PC-3 (cell line): ENCODE measurements at regions not wholly inside any gene's neighbourhood (a gene's known extent, or its start where the extent isn't known, plus 50 kb on each side); places are given as distances from the start of the nearest gene placed in this dataset.

ENCODE experiments used
- ATAC-seq: fragments of 200-7000 bp; cut with Tn5 transposase; 2 replicates; pipeline ENCODE4 v1.9.1; 2020; ENCODE audit warnings: mild to moderate bottlenecking, moderate library complexity
- BruUV-seq: library from RNA; stranded (reverse); fragments of 400-500 nt; replicated peaks from 2 replicates; lab custom pipeline; 2021; lab: Mats Ljungman, UMichigan
- CTCF ChIA-PET: fragments of 300-600 bp; sonication (Branson Sonifier 250); formaldehyde crosslinking; loops from one replicate; lab custom pipeline; 2022; ENCODE audit warnings: antibody characterized with exemption; lab: Charles Lee
- POLR2A ChIA-PET: fragments of 300-600 bp; sonication (Branson Sonifier 250); formaldehyde crosslinking; loops from one replicate; lab custom pipeline; 2022; ENCODE audit warnings: antibody characterized with exemption; ENCODE audit not compliant: unreplicated experiment; lab: Charles Lee
- DNase-seq: peaks from one replicate; pipeline ENCODE4 v3.0.0-alpha.2; 2015
- H2AFZ ChIP-seq: fragments of 300-600 bp; sonication (generic); 2 replicates; pipeline ENCODE4 v1.6.0; 2016; ENCODE audit warnings: antibody characterized with exemption, low read length
- H3F3A ChIP-seq: fragments of 300-600 bp; sonication (generic); one replicate; pipeline ENCODE4 v1.6.0; 2017; ENCODE audit warnings: antibody characterized with exemption, low read length, control low read depth, mild to moderate bottlenecking; ENCODE audit not compliant: unreplicated experiment
- H3K27ac ChIP-seq: fragments of 300-600 bp; sonication (generic); 2 replicates; pipeline ENCODE4 v1.5.1; 2016; ENCODE audit warnings: mild to moderate bottlenecking, low read length
- H3K27me3 ChIP-seq: fragments of 300-600 bp; sonication (generic); 2 replicates; pipeline ENCODE4 v1.6.1; 2016; ENCODE audit warnings: low read length, mixed read lengths
- H3K36me3 ChIP-seq: fragments of 300-600 bp; sonication (generic); 2 replicates; pipeline ENCODE4 v1.6.1; 2016; ENCODE audit warnings: low read depth, mixed run types, low read length, mixed read lengths
- H3K4me1 ChIP-seq: fragments of 300-600 bp; sonication (generic); 2 replicates; pipeline ENCODE4 v1.5.1; 2016; ENCODE audit warnings: low read length; ENCODE audit not compliant: insufficient read depth
- H3K4me2 ChIP-seq: fragments of 300-600 bp; sonication (generic); 2 replicates; pipeline ENCODE4 v1.6.0; 2016; ENCODE audit warnings: low read length
- H3K4me3 ChIP-seq: fragments of 300-600 bp; sonication (generic); 2 replicates; pipeline ENCODE4 v1.5.1; 2016; ENCODE audit warnings: mild to moderate bottlenecking, low read length, mixed read lengths
- H3K79me2 ChIP-seq: fragments of 300-600 bp; sonication (generic); 2 replicates; pipeline ENCODE4 v1.6.1; 2017; ENCODE audit warnings: low read length, mixed read lengths
- H3K9ac ChIP-seq: fragments of 300-600 bp; sonication (generic); 2 replicates; pipeline ENCODE4 v1.6.0; 2016; ENCODE audit warnings: mild to moderate bottlenecking, low read length
- H3K9me2 ChIP-seq: fragments of 300-600 bp; sonication (generic); replicated peaks from 2 replicates; pipeline ENCODE4 v1.6.1; 2016; ENCODE audit warnings: mixed run types, low read length, mixed read lengths
- H3K9me3 ChIP-seq: fragments of 300-600 bp; sonication (generic); 2 replicates; pipeline ENCODE4 v1.6.1; 2016; ENCODE audit warnings: low read length, mixed read lengths
- H4K20me1 ChIP-seq: fragments of 300-600 bp; sonication (generic); 2 replicates; pipeline ENCODE4 v1.6.1; 2016; ENCODE audit warnings: low read length, mixed read lengths
- CTCF ChIP-seq: fragments of 300-600 bp; sonication (generic); conservative IDR thresholded peaks from 2 replicates; pipeline ENCODE4 v1.5.1; 2017; ENCODE audit warnings: antibody characterized with exemption, low read depth, mild to moderate bottlenecking, low read length
- EZH2 ChIP-seq: fragments of 300-600 bp; sonication (generic); IDR thresholded peaks from one replicate; pipeline ENCODE4 v1.6.1; 2017; ENCODE audit warnings: antibody characterized with exemption, mild to moderate bottlenecking, low read length; ENCODE audit not compliant: unreplicated experiment
- EZH2phosphoT487 ChIP-seq: fragments of 300-600 bp; sonication (generic); IDR thresholded peaks from 2 replicates; pipeline ENCODE4 v1.6.1; 2018; ENCODE audit warnings: mild to moderate bottlenecking, antibody characterized with exemption, low read length, borderline replicate concordance
- intact Hi-C: fragments of 100-400 bp; cut with micrococcal nuclease; formaldehyde crosslinking; loops from 2 replicates; pipeline ENCODE4 v1.9.0; 2023

- Histone ChIP-seq H2AFZ (no peak overlapping the region), H3K4me2 (no peak overlapping the region), H3K36me3 (no peaks in the 10 kb centered on the region), H3K79me2 (no peaks in the 10 kb centered on the region), H4K20me1 (no peaks in the 10 kb centered on the region), H3K4me3 (no peak overlapping the region), H3F3A (no peaks in the 10 kb centered on the region), H3K9ac (no peak overlapping the region), H3K9me3 (no peaks in the 10 kb centered on the region), H3K4me1 (no peaks in the 10 kb centered on the region), H3K27me3 (no peaks in the 10 kb centered on the region), H3K9me2 (no peaks in the 10 kb centered on the region), H3K27ac (no peak overlapping the region)
- no peak for ATAC-seq
- intact Hi-C loops, result no loop called here
- ChIA-PET CTCF (no interaction called here), POLR2A (no interaction called here)
- DNase-seq, result no peak
- TF ChIP-seq EZH2phosphoT487 (no peak), EZH2 (no peak), CTCF (no peak)
- no TSS peak for BruUV-seq
Observed at GRCh38 chr5:68352166-68352565, 136.6 kb downstream of the PIK3R1 start.

GRCh38 chr5:68353605-68354004, 138.0 kb downstream of the PIK3R1 start:
- H3K4me1 ChIP-seq, result no peaks in the 10 kb centered on the region
- H3K9me3 ChIP-seq, result no peaks in the 10 kb centered on the region
- no peak overlapping the region for H3K27ac ChIP-seq
- H2AFZ ChIP-seq, result no peak overlapping the region
- no TSS peak for BruUV-seq
- DNase-seq (no peak), ATAC-seq (no peak)
- H3K79me2 ChIP-seq, result no peaks in the 10 kb centered on the region
- no peaks in the 10 kb centered on the region for H3K27me3 ChIP-seq
- CTCF ChIA-PET, result no interaction called here
- intact Hi-C loops, result no loop called here
- no peak overlapping the region for H3K9ac ChIP-seq
- H3K4me3 ChIP-seq, result no peak overlapping the region
- no peaks in the 10 kb centered on the region for H4K20me1 ChIP-seq
- no peak overlapping the region for H3K4me2 ChIP-seq
- TF ChIP-seq EZH2 (no peak), EZH2phosphoT487 (no peak), CTCF (no peak)
- H3F3A ChIP-seq, result no peaks in the 10 kb centered on the region
- POLR2A ChIA-PET, result interaction anchor here (0.6 kb wide), 1 partner anchor 30 kb away, joined by 5 read pairs; no protein-coding TSS in a partner anchor
- H3K9me2 ChIP-seq, result no peaks in the 10 kb centered on the region
- no peaks in the 10 kb centered on the region for H3K36me3 ChIP-seq

- Histone ChIP-seq H3F3A (no peaks in the 10 kb centered on the region), H3K27ac (no peak overlapping the region), H3K27me3 (no peaks in the 10 kb centered on the region), H3K9ac (no peak overlapping the region), H4K20me1 (no peaks in the 10 kb centered on the region), H3K9me3 (no peaks in the 10 kb centered on the region), H3K36me3 (no peaks in the 10 kb centered on the region), H3K4me3 (no peak overlapping the region), H3K4me2 (no peak overlapping the region), H3K9me2 (no peaks in the 10 kb centered on the region), H3K79me2 (no peaks in the 10 kb centered on the region), H3K4me1 (no peaks in the 10 kb centered on the region), H2AFZ (no peak overlapping the region)
- ATAC-seq (no peak), DNase-seq (no peak)
- TF ChIP-seq EZH2phosphoT487 (no peak), EZH2 (no peak), CTCF (no peak)
- BruUV-seq, result no TSS peak
- ChIA-PET CTCF (no interaction called here), POLR2A (no interaction called here)
- intact Hi-C loops, result no loop called here
Observed at GRCh38 chr5:68354315-68354714, 138.8 kb downstream of the PIK3R1 start.
